GM10266 (cell line): ENCODE measurements at regions not wholly inside any gene's neighbourhood (a gene's known extent, or its start where the extent isn't known, plus 50 kb on each side); places are given as distances from the start of the nearest gene placed in this dataset.

Source experiments
- DNase-seq: peaks from one replicate; pipeline ENCODE4 v3.0.0; 2012; ENCODE audit errors: extremely low spot score
- CTCF ChIP-seq: IDR thresholded peaks from 2 replicates; pipeline ENCODE4 v1.5.1; 2012; ENCODE audit warnings: mild to moderate bottlenecking, low read depth; ENCODE audit not compliant: control insufficient read depth, insufficient read depth; ENCODE audit errors: missing control alignments

DNA sequence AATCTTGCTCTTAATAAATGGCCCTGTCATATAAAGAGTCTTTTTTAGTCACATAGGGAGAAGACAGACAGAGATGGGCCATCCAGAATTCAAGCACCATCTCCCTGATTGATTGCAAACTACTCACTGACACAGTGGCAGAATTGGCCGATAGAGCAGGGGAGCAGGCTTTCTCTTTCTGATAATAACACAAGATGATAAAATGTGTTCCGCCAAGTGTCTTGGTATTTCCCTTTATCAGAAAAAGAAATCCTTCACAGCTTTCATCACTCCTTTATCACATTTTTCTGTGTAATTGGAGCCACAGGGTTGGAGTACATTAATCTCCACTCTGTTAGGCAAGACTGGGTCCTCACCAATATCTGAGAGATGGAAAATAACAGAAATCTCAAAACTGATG is 406.0 kb downstream of the TMEM135 start:
- no peak for DNase-seq
- TF ChIP-seq CTCF, result no peak

DNA sequence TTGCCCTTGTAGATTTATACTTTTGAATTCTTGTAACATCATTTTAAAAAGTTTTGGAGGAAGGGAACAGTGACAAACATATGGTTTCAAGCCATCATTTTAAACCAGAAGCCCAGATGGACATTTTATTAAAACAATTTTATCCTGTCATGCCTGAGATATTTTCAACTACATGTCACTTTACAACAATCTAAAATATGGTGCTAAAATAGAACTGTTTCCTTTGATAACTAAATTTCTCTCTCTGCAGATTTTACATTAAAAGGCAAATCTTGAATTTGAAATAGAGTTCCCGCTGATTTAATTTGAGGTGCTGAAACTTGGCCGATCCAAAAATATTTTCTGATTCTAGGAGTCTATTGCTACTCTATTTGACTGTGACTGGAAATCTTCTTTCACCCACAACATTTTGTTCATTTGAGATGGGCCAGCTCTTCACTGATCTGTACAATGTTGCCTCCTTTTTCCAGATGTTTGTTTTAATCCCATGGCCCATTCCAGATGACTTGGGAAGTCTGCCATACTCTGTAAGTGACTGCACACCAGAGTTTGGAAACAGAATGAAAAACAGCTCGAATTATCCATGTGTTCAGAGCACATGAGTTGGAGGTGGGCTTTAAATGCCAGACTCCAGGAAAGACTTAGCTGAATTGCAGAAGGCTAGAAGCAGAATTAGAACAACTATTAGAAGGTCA is 402.5 kb downstream of the TMEM135 start:
- TF ChIP-seq CTCF, result no peak
- no peak for DNase-seq

GRCh38 chr11:87438416-87438815 is 400.7 kb downstream of the TMEM135 start:
- no peak for DNase-seq
- no peak for TF ChIP-seq CTCF

- no peak for DNase-seq
- no peak for TF ChIP-seq CTCF
These were observed 400.1 kb downstream of the TMEM135 start for GRCh38 chr11:87437844-87438223.

GRCh38 chr11:87437133-87437843 is 399.6 kb downstream of the TMEM135 start:
- TF ChIP-seq CTCF, result no peak
- DNase-seq, result no peak

DNA sequence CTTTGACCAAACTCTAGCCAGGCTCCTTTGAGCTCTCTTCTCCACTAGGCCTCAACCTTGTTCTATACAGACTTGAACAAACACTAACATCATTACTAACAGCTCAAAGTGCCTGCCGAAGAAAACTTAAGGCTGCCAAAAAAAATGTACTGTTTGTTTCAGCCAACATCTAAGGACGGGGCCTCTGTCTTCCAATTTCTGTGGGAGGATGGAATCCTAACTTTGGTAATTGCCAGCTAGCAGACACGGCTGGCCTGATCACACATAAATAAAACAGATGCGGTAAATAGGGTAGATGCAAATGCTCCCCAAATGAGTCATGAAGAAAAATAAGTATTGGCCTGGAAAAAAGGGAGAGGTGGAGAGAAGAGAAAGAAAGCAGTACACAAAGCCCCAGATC is 394.3 kb downstream of the TMEM135 start:
- no peak for DNase-seq
- no peak for TF ChIP-seq CTCF

- TF ChIP-seq CTCF, result no peak
- DNase-seq, result no peak
These were observed 393.7 kb downstream of the TMEM135 start for GRCh38 chr11:87431392-87431791.
